ENCODE measurements at regions not wholly inside any gene's neighbourhood (a gene's known extent, or its start where the extent isn't known, plus 50 kb on each side); places are given as distances from the start of the nearest gene placed in this dataset.

DNA sequence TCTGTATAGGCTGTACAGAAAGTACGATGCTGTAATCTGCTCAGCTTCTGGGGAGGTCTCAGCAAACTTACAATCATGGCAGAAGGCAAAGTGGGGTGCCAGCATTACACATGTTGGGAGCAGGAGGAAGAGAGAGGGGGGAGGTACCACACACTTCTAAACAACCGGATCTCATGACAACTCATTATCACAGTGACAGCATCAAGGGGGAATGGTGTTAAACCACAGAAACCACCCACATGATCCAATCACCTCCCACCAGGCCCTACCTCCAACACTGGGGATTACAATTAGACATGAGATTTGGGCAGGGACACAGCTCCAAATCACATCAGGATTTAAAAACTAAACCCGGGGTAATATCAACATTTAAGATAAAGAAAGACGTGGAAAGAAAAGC lies 468.8 kb upstream of the AUTS2 start:
- no peak for TF ChIP-seq CTCF (IDR thresholded peaks at IDR 0.05)
- TF ChIP-seq POLR2AphosphoS5 (IDR thresholded peaks at IDR 0.05), result no peak
- no peak for TF ChIP-seq POLR2A (IDR thresholded peaks at IDR 0.05; ENCODE audit: low read depth)

All from esophagus muscularis mucosa (tissue), 3 donors.